ENCODE measurements at regions not wholly inside any gene's neighbourhood (a gene's known extent, or its start where the extent isn't known, plus 50 kb on each side); places are given as distances from the start of the nearest gene placed in this dataset.
"Not testable (repeated sequence)": the region's sequence is repeated elsewhere in the genome, so short reads cannot be mapped to it uniquely, and the experiment has no call there.

DNA sequence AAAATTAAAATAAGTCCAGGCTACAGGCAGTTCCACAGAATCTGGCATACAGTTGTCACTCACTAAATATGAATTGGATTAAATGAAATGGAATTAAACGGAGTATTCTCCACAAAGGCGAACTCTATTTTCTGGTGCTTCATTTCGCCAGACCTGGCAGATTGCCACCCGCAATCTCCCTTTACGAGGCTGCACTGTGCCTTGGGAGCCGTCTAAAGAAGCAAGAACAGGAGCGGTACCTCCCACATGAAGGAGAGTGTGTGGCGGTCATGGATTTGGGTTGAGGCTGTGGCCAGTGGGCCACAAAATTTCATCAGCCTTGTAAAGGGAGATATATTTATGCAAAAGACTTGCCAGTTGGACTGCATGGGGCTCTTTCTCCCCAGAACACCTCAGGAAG is 151.0 kb downstream of the OSR1 start:
- in situ Hi-C loops (cut with MboI; ENCODE audit: low sequenced_read_pairs): no loop called here

DNA sequence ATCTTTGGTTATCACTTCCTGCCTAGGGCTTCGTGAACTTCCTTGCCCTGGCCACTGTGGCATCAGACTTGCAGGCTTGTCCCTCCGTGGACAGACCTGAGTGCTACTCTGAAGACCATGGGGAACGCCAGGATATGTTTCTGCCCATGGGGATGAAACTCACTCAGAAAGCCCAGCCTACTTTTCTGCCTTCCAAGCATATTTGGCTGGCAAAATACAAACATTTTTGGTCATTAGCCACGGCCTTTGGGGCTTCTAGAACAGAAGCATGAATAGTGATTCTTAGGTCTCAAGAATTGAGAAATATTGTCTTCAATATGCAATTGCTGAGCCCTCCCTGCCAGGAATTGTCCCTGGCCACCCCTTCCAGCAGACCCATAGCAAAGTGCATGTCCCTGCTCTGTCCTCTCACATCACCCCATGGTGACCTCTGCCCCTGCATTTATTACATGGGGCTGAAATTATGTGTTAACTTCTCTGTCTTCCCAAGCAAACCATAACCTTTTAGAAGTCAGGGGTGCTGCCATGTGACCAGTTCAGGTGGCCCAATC is 152.4 kb downstream of the OSR1 start:
- in situ Hi-C loops (cut with MboI; ENCODE audit: low sequenced_read_pairs): no loop called here

DNA sequence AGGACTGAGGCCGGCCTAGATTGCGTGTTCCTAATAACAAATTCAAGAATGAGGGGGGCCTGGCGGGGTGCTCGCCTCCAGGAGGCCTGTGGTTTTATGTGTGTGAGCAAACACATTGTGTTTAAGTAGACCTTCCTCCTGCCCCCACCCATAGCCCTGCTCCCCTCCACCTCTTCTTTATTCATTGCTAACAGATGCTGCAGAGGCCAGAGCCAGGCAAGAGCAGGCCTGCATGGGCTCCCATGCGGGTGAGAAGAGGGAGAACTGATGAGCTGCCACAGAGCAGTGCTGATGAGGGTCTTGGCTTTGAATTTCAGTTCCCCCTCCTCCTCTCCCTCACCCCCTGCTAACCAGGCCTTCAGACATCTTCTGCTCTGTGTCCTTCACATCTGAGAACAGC is 154.6 kb downstream of the OSR1 start:
- in situ Hi-C loops (cut with MboI; ENCODE audit: low sequenced_read_pairs): no loop called here

GRCh38 chr2:19201911-19202462 is 156.4 kb downstream of the OSR1 start:
- in situ Hi-C loops (cut with MboI; ENCODE audit: low sequenced_read_pairs): no loop called here

DNA sequence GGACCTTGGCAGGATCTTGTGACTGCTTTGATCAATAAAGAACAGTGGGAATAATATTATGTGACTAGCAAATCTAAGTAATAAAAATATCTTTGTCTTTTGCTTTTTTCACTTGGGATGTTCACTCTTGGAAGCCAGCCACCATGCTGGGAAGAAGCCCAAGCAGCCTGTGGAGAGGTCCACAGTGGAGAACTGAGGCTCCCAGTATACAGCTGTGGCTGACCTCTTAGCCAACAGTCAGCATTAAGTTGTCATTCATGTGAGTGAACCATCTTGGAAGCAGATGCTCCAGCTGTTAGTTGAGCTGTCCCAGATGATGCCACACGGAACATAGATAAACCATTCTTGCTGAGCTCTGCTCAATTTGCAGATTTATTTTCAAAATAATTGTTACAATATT is 160.0 kb downstream of the OSR1 start:
- in situ Hi-C loops (cut with MboI; ENCODE audit: low sequenced_read_pairs): no loop called here

DNA sequence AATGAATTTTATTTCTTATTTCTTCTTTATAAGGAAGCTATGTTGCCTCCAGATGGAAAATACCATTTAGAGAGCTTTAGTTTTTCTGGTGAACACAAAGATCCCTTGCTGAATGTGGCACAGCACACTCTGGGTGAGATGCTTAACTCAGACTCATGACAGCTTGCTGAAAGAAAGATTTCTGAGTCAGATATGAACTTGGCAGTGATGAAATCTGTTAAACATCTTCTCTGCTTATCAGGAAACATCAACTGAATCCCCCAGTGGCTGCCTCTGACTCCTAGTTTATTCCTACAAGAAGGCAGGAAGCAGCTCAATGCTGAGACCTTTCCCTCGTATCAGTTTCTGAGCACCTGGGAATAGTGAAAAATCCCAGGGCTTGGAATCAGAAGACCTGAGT is 162.8 kb downstream of the OSR1 start:
- in situ Hi-C loops (cut with MboI; ENCODE audit: low sequenced_read_pairs): no loop called here

DNA sequence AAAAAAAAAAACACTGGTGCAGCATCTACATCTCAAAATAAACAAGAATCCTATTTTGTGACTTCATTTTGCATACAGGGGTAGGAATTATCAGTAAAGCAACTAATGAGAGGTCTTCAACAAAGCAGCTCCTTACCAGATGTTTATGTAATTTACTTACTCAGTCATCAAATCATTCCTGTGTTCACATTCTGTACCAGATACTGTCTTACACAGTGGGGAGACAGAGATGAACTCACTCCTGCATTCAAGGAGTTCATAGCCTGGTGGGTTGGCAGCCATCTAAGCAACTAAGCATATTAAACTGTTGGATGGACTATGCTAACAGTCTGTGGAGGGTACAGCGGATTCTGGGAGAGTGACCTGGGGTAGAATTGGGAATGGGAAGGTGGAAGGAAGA is 169.0 kb downstream of the OSR1 start:
- in situ Hi-C loops (cut with MboI; ENCODE audit: low sequenced_read_pairs): no loop called here

DNA sequence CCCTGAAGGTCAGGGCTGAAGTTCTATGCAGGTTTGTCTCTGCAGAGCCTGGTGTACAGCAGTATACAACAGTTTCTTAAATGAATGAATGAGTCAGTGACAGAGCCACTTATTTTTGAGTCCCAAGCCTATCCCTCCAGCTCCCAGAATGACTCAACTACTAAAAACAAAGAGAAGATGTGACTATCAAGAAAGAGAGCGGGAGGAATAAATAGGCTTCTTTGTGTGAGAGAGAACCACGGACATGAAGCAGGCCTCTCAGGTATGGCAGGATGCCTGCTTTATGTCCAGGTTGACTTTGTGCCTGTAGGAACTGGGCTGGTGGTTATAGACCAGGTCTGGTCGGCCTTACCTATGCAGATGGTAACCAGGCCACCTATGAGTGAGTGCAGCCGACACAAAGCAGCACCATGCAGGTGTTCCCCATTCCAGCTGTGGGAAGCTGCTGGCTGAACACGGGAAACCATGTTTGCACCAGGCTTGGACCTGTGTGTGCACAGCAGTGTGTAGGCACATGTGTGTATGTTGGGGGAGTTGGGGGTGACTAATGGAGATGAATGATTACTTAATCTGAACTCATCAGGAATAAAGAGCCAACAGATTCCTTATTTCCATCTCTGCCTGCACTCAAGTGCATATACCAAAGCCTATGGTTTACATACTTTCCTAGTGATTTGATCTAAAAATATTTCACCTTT is 171.0 kb downstream of the OSR1 start:
- in situ Hi-C loops (cut with MboI; ENCODE audit: low sequenced_read_pairs): no loop called here

GRCh38 chr2:19185086-19185485 is 173.3 kb downstream of the OSR1 start:
- in situ Hi-C loops (cut with MboI; ENCODE audit: low sequenced_read_pairs): no loop called here

GRCh38 chr2:19178175-19178574 is 180.2 kb downstream of the OSR1 start:
- in situ Hi-C loops (cut with MboI; ENCODE audit: low sequenced_read_pairs): no loop called here

DNA sequence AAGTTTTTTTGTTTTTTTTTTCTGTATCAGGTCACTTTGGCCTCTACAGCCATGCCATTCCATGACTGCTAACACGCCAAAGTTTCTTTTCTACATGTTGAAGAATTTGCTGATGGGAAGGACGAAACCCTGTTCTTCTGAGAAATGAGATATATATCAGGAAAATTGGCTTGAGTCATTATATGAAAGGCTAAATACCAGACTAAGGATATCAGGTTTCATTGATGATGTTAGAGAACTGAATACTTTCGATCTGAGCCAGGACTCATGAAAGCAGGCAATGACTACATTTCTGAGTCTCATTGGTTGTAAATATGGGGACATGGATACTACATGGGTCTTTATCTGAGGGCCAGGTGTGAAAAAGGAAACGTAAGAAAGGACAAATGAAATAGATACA is 181.4 kb downstream of the OSR1 start:
- in situ Hi-C loops (cut with MboI; ENCODE audit: low sequenced_read_pairs): no loop called here

GRCh38 chr2:19176172-19176852 is 182.1 kb downstream of the OSR1 start:
- in situ Hi-C loops (cut with MboI; ENCODE audit: low sequenced_read_pairs): no loop called here

DNA sequence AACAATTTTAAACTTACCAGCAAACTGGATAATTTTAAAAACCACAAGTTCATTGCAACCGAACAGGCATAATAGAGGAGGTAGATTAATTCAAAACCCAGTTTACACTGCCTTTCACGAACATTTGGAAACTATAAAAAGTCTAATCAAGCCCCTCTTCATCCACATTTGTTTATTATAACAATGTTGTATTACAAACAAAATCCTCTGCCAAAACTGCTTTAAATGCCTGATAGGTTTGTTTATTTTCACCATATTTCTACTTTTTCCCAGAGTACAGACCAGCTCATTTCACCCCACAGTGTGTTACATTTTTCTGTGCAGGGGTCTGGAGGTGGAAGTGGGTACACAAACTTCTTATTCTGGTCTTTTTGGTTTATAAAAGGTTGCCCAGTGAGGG is 184.2 kb downstream of the OSR1 start:
- in situ Hi-C loops (cut with MboI; ENCODE audit: low sequenced_read_pairs): no loop called here

GRCh38 chr2:19171409-19171808 is 187.0 kb downstream of the OSR1 start:
- in situ Hi-C loops (cut with MboI; ENCODE audit: low sequenced_read_pairs): no loop called here

DNA sequence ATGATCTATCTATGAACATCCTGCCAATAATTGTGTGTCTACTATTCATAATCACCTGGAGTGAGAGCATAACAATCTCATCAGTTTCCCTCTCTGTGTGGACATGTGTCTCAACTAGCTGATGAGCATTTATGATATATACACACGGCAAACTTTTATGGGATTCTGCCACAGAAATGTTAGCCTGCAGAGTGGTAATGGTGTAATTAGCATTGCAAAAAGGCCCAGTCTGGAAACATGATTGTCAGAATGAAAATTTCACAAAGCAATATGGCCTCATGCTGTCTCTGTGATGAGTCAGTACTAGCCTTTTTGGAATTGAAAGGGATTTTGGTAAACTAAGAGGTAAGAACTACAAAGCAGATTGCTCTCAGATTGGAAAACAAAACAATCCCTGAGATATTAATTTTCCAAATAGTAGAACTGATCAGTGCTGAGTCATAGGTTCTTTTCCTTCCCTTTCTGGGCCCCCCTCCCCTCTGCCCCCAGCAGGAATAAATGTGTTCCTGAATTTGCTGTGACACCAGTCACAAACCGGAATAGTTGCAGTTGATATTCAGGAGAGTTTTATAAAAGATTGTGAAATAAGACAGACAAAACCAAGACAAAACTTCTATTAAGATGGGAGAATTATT is 189.2 kb downstream of the OSR1 start:
- in situ Hi-C loops (cut with MboI; ENCODE audit: low sequenced_read_pairs): no loop called here

GRCh38 chr2:19164099-19164498 is 194.3 kb downstream of the OSR1 start:
- in situ Hi-C loops (cut with MboI; ENCODE audit: low sequenced_read_pairs): not testable (repeated sequence)

- in situ Hi-C loops (cut with MboI; ENCODE audit: low sequenced_read_pairs): no loop called here
Observed at GRCh38 chr2:19158896-19159295, 199.5 kb downstream of the OSR1 start.

DNA sequence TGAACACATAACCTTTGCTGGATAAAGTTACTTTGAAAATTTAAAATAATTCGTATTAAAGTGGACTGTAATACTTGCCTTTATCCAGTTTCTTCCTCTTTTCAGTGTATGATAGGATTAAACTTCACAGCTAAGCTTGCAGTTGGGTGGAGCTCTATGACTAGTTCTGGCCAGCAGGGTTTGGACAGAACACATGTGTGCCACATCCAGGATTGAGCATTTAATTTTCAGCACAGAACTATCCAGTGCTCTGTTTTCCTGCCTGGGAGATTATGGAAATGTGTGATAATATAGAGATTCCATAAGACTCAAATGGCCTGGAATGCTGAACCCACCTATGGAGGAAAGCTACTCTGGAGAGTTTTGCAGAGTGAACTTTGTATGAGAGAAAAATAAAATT is 200.2 kb downstream of the OSR1 start:
- in situ Hi-C loops (cut with MboI; ENCODE audit: low sequenced_read_pairs): no loop called here

DNA sequence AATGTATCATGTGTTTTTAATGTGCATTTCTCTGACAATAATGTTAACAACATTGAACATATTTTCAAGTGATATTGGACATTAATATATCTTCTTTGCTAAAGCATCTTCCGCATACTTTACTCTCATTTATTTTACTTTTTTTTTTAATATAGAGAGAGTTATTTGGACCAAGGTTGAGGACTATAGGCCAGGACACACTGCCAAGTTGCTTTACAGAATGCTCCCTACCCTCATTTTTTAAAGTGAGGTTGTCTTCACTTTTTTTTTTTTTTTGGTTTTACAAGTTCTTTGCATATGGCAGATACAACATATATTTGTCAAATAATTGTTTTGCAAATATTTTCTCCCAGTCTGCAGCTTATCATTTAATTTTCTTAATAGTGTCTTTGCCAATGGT is 201.8 kb downstream of the OSR1 start:
- in situ Hi-C loops (cut with MboI; ENCODE audit: low sequenced_read_pairs): no loop called here

DNA sequence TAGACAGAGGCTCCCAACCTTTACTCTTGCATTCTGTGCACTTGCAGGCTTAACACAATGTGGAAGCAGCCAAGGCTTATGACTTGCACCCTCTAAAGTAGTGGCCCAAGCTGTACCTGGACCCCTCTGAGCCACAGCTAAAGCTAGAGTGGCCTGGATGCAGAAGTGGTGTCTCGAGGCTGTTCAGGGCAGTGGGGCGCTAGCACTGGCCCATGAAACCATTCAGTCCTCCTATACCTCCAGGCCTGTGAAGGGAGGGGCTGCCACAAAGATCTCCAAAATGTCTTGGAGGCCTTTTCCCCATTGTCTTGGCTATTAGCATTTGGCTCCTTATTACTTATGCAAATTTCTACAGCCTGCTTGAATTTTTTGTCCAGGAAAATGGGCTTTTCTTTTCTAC is 207.7 kb downstream of the OSR1 start:
- in situ Hi-C loops (cut with MboI; ENCODE audit: low sequenced_read_pairs): no loop called here

DNA sequence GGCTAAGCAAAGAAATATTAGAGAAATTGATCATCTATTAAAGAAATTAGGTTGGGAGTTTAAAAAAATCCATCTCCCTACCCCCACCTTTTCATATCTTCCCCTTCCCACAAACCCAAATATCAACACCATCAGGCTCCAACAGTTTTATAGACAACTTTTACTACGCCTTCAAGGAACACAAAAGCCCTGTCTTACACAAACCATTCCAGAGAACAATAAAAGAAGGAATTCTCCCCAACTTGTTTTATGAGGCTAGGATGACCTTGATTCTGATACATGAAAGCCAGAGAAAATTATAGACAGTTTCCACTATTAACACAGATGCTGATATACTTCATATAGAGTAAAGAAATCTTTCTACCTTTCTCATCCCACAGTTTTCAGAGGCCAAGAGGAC is 211.6 kb downstream of the OSR1 start:
- in situ Hi-C loops (cut with MboI; ENCODE audit: low sequenced_read_pairs): no loop called here

Data from HL-60/S4 treated with retinoic acid at 250 ng/mL for 4 days and 3 days (cell line).